ENCODE measurements at regions not wholly inside any gene's neighbourhood (a gene's known extent, or its start where the extent isn't known, plus 50 kb on each side); places are given as distances from the start of the nearest gene placed in this dataset.
"Not testable (repeated sequence)": the region's sequence is repeated elsewhere in the genome, so short reads cannot be mapped to it uniquely, and the experiment has no call there.

DNA sequence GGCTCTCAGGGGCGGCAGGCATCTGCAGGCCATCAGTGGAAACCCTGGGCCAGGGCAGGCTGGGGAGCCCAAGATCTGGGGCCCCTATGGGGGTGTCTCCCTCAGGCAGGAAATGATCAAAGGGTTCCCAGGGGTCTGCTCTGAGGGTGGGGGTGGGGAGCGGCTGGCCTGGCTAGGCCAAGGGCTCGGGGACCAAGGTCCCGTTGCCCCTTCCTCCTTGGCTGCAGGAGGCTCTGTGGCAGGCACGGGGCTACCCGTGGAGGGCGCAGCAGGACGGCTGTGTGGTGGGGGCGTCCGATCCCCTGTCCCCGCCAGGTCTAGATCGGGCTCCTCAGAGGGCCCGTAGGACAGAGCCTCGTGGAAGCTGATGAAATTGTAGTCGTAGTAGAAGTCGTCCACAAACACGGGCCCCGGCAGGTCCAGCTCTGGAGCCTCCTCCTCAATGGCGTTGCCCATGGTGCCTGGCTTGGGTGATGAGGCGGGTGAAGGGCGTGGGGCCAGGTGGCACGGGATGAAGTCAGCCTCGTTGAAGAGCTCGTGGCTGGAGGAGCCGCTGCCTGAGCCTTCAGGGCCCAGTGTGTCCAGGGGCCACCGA, 117.8 kb upstream of the AKAP13 start:
- H3K4me3 ChIP-seq (replicated peaks; ENCODE audit: low read depth, low read length); DNase-seq (ENCODE audit: low read depth): not testable (repeated sequence)

DNA sequence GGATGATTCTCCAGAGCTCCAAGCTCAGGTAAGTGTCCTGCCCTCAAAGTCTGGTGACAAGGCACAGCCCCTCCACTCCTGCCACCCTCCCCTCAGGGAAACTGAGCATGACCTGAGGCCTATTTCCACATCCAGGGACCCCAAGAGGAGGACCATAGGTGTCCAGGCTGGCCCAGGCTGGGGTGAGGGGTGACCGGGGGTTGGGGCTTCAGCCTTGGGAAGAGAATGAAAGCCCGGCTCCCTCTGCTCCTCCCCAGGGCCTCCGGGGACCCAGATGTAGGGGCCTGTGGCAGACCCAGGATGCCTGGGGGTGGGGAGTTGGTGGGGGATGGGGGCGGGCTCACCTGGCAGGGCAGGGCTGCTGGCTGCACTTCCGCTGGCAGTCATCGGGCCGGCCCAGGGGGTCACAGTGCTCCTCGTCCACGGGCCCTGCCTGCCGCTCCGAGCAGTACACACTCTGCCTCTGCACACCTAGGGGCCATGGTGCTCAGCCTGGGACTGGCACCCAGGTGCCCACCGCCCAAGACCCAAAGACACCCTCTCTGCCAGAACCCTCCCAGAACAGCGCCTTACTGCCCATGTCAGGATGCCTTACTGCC, 116.5 kb upstream of the AKAP13 start:
- H3K4me3 ChIP-seq (replicated peaks; ENCODE audit: low read depth, low read length); DNase-seq (ENCODE audit: low read depth): not testable (repeated sequence)

DNA sequence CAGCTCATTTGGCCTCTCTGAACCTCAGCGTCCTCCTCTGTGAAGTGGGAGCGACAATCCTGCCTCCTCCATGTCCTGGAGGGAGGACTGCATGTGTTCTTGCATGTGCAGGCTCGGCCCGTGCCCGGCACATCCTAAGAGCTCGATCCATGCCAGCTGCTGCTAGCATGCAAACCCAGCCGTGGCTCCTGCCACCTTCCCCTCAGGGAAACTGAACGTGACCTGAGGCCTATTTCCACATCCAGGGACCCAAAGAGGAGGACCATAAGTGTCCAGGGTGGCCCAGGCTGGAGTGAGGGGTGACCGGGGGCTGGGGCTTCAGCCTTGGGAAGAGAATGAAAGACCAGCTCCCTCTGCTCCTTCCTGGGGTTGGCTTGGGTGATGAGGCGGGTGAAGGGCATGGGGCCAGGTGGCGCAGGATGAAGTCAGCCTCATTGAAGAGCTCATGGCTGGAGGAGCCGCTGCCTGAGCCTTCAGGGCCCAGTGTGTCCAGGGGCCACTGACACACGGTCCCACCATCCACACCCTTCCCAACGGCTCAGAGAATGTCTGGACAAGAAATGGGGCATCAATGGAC, 115.7 kb upstream of the AKAP13 start:
- not testable (repeated sequence) for H3K4me3 ChIP-seq (replicated peaks; ENCODE audit: low read depth, low read length); DNase-seq (ENCODE audit: low read depth)

DNA sequence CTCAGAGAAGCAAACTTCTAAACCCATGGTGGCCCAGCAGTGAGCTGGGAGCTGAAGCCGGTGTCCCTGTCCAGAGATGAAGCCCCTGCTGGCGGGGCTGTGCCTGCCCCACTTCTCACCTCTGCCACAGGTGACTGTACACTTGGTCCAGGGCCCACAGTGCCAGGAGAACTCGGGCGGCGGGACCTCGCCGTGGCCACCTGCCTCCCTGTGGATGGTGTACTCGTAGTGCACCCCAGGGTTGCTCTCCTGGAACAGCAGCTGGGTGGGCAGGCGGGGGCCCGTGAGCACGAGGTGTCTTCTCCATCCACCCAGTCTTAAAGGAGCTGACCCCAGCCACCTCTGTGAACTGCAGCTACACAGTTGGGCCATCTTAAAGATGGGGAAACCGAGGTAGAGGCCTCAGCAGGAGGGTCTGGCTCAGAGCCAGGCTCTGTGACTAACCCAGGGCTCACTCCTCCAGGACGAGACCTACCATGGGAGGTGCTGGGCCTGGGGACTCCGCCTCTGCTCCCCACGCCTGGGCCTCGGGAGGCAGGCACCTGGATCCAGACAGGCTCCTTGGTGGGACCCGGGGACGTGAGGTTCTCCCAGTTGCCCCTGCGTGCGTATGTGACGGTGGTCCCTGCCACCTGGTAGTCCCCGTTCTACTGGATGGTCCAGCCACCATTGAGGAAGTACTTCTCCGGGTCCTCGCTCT, 113.1 kb upstream of the AKAP13 start:
- not testable (repeated sequence) for H3K4me3 ChIP-seq (replicated peaks; ENCODE audit: low read depth, low read length); DNase-seq (ENCODE audit: low read depth)

DNA sequence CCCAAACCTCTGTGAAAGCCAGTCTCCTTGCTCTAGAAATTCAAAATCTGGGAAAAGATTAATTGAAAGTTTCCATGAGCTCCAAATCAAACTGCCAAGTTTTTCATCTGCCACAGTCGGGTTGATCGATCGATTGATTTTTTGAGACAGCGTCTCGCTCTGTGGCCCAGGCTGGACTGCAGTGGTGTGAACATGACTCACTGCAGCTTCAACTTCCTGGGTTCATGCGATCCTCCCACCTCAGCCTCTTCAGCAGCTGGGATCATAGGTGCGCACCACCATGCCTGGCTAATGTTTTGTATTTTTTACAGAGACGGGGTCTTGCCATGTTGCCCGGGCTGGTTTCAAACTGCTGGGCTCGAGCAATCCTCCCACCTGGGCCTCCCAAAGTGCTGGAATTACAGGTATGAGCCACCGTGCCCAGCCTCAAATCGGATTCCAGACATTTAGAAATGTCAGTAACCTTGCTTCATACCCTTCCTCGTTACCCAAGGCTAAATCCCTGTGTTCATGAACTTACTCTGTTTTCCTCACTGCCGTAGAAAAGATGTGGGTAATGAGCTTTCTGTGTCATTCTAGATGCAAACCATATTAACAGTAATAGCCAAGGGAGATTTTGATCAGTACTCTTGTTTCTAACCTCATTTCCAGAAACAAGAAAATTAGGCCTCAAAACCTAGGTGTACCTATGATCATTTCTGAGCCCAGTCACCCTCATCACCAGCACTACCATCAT, 105.9 kb upstream of the AKAP13 start:
- TF ChIP-seq, protein P1, sequence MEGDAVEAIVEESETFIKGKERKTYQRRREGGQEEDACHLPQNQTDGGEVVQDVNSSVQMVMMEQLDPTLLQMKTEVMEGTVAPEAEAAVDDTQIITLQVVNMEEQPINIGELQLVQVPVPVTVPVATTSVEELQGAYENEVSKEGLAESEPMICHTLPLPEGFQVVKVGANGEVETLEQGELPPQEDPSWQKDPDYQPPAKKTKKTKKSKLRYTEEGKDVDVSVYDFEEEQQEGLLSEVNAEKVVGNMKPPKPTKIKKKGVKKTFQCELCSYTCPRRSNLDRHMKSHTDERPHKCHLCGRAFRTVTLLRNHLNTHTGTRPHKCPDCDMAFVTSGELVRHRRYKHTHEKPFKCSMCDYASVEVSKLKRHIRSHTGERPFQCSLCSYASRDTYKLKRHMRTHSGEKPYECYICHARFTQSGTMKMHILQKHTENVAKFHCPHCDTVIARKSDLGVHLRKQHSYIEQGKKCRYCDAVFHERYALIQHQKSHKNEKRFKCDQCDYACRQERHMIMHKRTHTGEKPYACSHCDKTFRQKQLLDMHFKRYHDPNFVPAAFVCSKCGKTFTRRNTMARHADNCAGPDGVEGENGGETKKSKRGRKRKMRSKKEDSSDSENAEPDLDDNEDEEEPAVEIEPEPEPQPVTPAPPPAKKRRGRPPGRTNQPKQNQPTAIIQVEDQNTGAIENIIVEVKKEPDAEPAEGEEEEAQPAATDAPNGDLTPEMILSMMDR (IDR thresholded peaks at IDR 0.05; ENCODE audit: low read length, missing control alignments), result no peak
- no peak overlapping the region for H3K4me3 ChIP-seq (replicated peaks; ENCODE audit: low read depth, low read length)
- DNase-seq (ENCODE audit: low read depth), result no peak

DNA sequence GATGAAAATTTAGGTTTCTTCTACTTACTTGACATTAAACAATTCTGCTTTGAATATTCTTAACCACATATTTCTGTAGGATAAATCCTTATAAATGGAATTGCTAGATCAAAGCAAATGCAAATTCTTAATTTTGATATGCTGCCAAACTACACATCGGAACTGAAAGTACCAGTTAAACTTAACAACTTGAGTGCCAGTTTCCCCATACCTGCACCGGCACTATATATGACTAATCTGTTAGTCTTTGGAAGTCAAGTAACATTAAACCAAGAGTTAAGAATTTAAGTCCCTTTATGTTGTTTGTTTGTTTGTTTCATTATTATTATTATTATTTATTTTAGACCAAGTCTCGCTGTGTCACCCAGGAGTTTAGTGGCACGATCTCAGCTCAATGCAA, 103.9 kb upstream of the AKAP13 start:
- DNase-seq (ENCODE audit: low read depth), result no peak
- TF ChIP-seq, protein P1 (IDR thresholded peaks at IDR 0.05; ENCODE audit: low read length, missing control alignments), result no peak
- no peak overlapping the region for H3K4me3 ChIP-seq (replicated peaks; ENCODE audit: low read depth, low read length)

DNA sequence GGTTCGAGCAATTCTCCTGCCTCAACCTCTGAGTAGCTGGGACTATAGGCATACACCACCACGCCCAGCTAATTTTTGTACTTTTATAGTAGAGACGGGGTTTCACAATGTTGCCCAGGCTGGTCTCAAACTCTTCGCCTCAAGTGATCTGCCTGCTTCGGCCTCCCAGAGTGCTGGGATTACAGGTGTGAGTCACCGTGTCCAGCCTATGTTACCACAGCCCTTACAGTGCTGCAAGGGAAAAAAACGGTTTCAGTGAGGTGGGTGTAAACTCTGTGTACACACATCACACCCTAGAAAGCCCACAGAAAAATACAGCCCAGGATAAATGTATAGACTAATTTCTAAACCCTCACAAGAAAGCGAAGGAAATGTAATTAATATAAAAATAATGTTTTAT, 103.5 kb upstream of the AKAP13 start:
- DNase-seq (ENCODE audit: low read depth), result no peak
- H3K4me3 ChIP-seq (replicated peaks; ENCODE audit: low read depth, low read length), result no peak overlapping the region
- TF ChIP-seq, protein P1 (IDR thresholded peaks at IDR 0.05; ENCODE audit: low read length, missing control alignments), result no peak

DNA sequence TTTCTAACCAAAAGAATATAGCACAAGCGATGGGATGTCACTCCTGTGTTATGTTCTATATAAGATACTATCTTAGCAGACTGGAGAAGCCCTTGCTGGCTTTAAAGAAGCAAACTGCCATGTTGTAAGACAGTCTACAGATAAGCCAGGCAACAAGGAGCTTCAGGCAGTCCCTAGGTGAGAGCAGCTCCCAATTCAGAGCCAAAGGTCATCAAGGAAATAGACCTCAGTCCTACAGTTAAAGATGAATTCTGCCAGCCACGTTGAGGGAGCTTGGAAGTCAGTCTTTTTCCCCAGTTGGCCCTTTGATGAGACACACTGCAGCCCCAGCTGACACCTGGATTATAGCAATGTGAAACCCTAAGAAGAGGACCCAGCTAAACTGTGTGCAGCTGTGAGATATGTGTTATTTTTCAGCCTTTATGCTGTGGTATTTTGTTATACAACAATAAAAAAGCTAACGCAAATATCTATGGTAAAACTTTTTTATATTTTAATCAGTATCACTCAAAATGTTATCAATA, 102.5 kb upstream of the AKAP13 start:
- DNase-seq (ENCODE audit: low read depth), result no peak
- no peak overlapping the region for H3K4me3 ChIP-seq (replicated peaks; ENCODE audit: low read depth, low read length)
- TF ChIP-seq, protein P1 (IDR thresholded peaks at IDR 0.05; ENCODE audit: low read length, missing control alignments), result no peak
